ENCODE measurements at regions not wholly inside any gene's neighbourhood (a gene's known extent, or its start where the extent isn't known, plus 50 kb on each side); places are given as distances from the start of the nearest gene placed in this dataset.

- Histone ChIP-seq H3K27ac (no peak overlapping the region), H3K4me1 (replicated peaks) (no peaks in the 10 kb centered on the region), H3K9me3 (no peaks in the 10 kb centered on the region), H3K27me3 (replicated peaks; ENCODE audit: insufficient read depth) (peaks cover 7% of the 10 kb centered on the region), H3K36me3 (no peaks in the 10 kb centered on the region), H3K4me3 (no peak overlapping the region)
- WGBS: 63% methylated on average over 4 of the region's 4 CpGs
- TF ChIP-seq POLR2AphosphoS5 (IDR thresholded peaks at IDR 0.05) (no peak), POLR2A (IDR thresholded peaks at IDR 0.05) (no peak), CTCF (IDR thresholded peaks at IDR 0.05) (no peak)
- intact Hi-C loops (cut with DNase I): no loop called here
- DNase-seq (ENCODE audit: low spot score): no peak
Measured at GRCh38 chr10:130547368-130547767, 411.2 kb downstream of the GLRX3 start.

- Histone ChIP-seq H3K4me1 (replicated peaks) (no peaks in the 10 kb centered on the region), H3K9me3 (no peaks in the 10 kb centered on the region), H3K27ac (no peak overlapping the region), H3K4me3 (no peak overlapping the region), H3K36me3 (no peaks in the 10 kb centered on the region), H3K27me3 (replicated peaks; ENCODE audit: insufficient read depth) (peaks cover 7% of the 10 kb centered on the region)
- intact Hi-C loops (cut with DNase I): no loop called here
- 79% methylated on average over 21 of the region's 21 CpGs for WGBS
- DNase-seq (ENCODE audit: low spot score): no peak
- no peak for TF ChIP-seq POLR2AphosphoS5 (IDR thresholded peaks at IDR 0.05)
- no peak for TF ChIP-seq POLR2A (IDR thresholded peaks at IDR 0.05)
- TF ChIP-seq CTCF (IDR thresholded peaks at IDR 0.05): no peak
Measured at GRCh38 chr10:130550952-130551674, 414.9 kb downstream of the GLRX3 start.

- Histone ChIP-seq H3K36me3 (no peaks in the 10 kb centered on the region), H3K4me3 (no peak overlapping the region), H3K27me3 (replicated peaks; ENCODE audit: insufficient read depth) (peaks cover 7% of the 10 kb centered on the region), H3K27ac (no peak overlapping the region), H3K4me1 (replicated peaks) (no peaks in the 10 kb centered on the region), H3K9me3 (no peaks in the 10 kb centered on the region)
- TF ChIP-seq POLR2AphosphoS5 (IDR thresholded peaks at IDR 0.05) (no peak), CTCF (IDR thresholded peaks at IDR 0.05) (no peak), POLR2A (IDR thresholded peaks at IDR 0.05) (no peak)
- intact Hi-C loops (cut with DNase I): no loop called here
- WGBS: 90% methylated on average over 7 of the region's 7 CpGs
- no peak for DNase-seq (ENCODE audit: low spot score)
Measured at GRCh38 chr10:130551676-130552075, 415.5 kb downstream of the GLRX3 start.

- no peak overlapping the region for H3K4me3 ChIP-seq
- no peaks in the 10 kb centered on the region for H3K36me3 ChIP-seq
- 31% methylated on average over 7 of the region's 7 CpGs for WGBS
- no peak for DNase-seq (ENCODE audit: low spot score)
- H3K27me3 ChIP-seq (replicated peaks; ENCODE audit: insufficient read depth): peaks cover 7% of the 10 kb centered on the region
- H3K27ac ChIP-seq: no peak overlapping the region
- TF ChIP-seq POLR2AphosphoS5 (IDR thresholded peaks at IDR 0.05) (no peak), POLR2A (IDR thresholded peaks at IDR 0.05) (no peak), CTCF (IDR thresholded peaks at IDR 0.05) (no peak)
- H3K4me1 ChIP-seq (replicated peaks): no peaks in the 10 kb centered on the region
- intact Hi-C loops (cut with DNase I): no loop called here
- H3K9me3 ChIP-seq: no peaks in the 10 kb centered on the region
Measured at GRCh38 chr10:130553826-130554225, 417.6 kb downstream of the GLRX3 start.

GRCh38 chr10:130554701-130555410 lies 418.7 kb downstream of the GLRX3 start:
- Histone ChIP-seq H3K9me3 (no peaks in the 10 kb centered on the region), H3K4me3 (no peak overlapping the region), H3K27ac (no peak overlapping the region), H3K36me3 (no peaks in the 10 kb centered on the region), H3K4me1 (replicated peaks) (no peaks in the 10 kb centered on the region), H3K27me3 (replicated peaks; ENCODE audit: insufficient read depth) (peaks cover 5% of the 10 kb centered on the region)
- intact Hi-C loops (cut with DNase I): no loop called here
- 88% methylated on average over 14 of the region's 14 CpGs for WGBS
- DNase-seq (ENCODE audit: low spot score): no peak
- TF ChIP-seq POLR2A (IDR thresholded peaks at IDR 0.05): no peak
- TF ChIP-seq CTCF (IDR thresholded peaks at IDR 0.05): no peak
- TF ChIP-seq POLR2AphosphoS5 (IDR thresholded peaks at IDR 0.05): no peak
